ENCODE measurements at regions not wholly inside any gene's neighbourhood (a gene's known extent, or its start where the extent isn't known, plus 50 kb on each side); places are given as distances from the start of the nearest gene placed in this dataset.

DNA sequence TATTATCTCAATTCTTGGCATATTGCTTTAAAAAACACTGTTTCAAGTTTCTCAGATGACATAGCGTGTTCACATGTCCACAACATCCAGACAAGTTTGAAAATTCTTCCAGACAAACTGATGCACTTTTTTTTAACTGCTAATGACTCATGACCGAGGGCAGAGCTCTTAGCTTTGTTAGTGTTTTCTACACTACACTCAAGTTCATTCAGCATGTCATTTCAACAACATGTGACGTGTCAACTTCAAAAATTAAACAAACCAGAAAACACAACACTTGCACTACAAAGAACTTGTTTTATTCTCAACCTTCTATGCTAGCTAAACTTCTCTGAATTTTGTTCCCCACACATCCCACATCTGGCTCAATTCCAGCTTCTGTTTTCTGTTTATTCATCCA is 1186.3 kb upstream of the FLRT2 start:
- TF ChIP-seq POLR2AphosphoS5 (IDR thresholded peaks at IDR 0.05) (no peak), EZH2 (IDR thresholded peaks at IDR 0.05; ENCODE audit: borderline replicate concordance, insufficient read depth, low read length, poor library complexity, severe bottlenecking) (no peak), MXI1 (conservative IDR thresholded peaks at IDR 0.05; ENCODE audit: poor library complexity, severe bottlenecking) (no peak)
- TF ChIP-seq, protein P1, sequence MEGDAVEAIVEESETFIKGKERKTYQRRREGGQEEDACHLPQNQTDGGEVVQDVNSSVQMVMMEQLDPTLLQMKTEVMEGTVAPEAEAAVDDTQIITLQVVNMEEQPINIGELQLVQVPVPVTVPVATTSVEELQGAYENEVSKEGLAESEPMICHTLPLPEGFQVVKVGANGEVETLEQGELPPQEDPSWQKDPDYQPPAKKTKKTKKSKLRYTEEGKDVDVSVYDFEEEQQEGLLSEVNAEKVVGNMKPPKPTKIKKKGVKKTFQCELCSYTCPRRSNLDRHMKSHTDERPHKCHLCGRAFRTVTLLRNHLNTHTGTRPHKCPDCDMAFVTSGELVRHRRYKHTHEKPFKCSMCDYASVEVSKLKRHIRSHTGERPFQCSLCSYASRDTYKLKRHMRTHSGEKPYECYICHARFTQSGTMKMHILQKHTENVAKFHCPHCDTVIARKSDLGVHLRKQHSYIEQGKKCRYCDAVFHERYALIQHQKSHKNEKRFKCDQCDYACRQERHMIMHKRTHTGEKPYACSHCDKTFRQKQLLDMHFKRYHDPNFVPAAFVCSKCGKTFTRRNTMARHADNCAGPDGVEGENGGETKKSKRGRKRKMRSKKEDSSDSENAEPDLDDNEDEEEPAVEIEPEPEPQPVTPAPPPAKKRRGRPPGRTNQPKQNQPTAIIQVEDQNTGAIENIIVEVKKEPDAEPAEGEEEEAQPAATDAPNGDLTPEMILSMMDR (IDR thresholded peaks at IDR 0.05; ENCODE audit: poor library complexity, severe bottlenecking): no peak
